COR-L47 (cell line): ENCODE measurements at regions not wholly inside any gene's neighbourhood (a gene's known extent, or its start where the extent isn't known, plus 50 kb on each side); places are given as distances from the start of the nearest gene placed in this dataset.
A peak's percentile ranks its signal among the peaks of the same experiment; 100 is the strongest.

Experiments used
- DNase-seq: peaks from one replicate; lab custom pipeline; 2025; lab: John Stamatoyannopoulos, UW

DNA sequence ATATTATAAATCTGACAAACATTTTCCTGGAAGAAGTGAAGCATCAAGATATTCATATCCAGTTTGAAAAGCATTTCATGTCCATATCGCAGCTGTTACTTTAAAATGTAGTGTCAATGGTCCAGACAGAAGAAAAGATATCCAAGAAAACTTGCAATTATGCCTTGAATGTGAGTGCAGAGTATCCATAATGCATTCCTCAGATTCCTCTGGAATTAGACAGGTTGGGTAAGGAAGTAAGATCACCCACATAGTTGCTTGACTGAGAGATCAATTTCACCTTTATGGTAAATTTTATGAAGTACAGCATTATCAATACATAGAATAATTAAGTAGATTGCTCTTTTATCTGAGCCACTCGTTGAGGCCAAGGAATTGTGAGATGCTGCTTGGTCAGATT, 327.0 kb upstream of the SLITRK5 start:
- no peak for DNase-seq

DNA sequence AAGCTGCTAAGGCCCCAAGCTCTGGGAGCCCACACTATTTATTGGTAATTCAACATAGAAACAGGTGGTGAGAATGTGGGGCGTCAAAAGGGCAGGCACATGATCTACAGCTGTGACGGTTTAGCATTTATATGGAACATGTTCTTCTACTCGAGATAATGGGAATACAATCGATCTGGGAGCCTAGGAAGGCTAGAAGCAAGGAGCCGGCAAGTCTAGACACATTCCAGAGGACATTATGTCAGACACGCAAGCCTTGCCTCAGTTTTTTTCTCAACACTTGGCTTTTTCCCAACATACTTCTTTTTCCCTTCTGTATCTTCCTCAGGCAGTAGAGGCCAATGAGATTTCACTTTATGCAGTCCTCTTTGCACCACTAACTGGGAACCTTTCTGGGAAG, 315.7 kb upstream of the SLITRK5 start:
- DNase-seq = no peak

DNA sequence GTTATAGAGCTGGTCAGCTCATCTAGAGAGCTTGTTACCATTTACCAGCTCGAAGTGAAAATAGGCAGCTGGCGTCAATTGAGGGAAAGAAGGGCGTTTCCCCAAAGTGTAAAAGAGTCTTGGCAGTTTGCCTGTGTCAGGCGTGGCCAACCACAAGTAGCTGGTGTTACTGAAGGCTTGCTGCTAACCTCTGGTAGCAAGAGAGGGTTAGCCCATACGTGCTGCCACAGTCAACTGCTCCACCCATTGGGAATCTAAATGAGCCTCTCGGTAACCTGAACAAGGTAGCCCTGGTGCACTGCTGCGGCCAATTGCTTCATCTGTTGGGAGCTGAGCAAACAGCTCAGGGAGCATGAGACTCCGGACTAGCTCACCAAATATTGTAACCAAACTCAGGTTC, 314.9 kb upstream of the SLITRK5 start:
- peak; percentile 10 for DNase-seq

DNA sequence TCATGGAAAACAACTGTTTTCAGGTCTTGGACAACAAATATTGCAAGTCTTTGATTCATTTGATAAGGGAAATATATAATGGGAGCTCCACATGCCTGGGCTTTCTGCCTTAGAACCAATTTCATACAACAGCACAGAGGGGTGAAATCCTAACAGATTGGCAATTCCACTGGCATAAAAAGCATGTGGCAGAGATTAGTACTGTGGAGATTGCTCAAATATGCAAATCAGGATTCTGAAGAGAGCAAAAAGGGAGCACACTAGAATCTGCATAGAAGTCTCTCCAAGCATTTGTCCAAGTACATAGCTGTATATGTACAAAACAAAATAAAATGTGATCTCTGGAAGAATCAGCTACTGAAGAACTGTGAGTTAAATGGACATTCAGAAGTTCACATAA, 312.9 kb upstream of the SLITRK5 start:
- DNase-seq = no peak

DNA sequence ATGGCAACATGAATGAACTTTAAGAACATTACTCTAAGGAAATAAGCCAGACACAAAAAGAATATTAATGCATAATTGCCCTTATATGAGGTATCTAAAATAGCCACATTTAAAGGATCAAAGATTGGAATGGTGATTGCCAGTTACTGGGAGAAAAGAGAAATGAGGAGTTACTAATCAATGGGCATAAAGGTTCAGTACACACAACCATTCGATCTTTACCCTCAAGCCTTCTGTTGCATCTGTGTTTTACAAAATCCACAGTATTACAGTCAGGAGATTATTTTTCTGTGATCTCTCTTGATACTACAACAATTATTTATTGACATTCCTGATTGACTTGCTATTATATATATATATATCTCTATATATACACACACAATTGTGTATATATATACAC, 310.0 kb upstream of the SLITRK5 start:
- no peak for DNase-seq

DNA sequence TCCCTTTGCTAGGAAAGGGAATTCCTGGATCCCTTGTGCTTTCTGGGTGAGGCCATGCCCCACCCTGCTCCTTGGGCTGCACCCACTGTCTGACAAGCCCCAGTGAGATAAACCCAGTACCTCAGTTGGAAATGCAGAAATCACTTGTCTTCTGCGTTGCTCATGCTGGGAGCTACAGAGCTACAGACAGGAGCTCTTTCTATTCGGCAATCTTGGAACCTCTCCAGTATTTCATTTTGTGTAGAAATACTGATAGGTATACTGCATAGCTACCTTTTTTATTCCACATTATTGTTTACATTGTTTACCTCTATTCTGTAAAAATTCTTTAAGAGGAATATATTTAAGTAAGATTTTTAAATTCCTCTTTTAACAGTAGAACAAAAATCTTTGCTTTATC, 302.5 kb upstream of the SLITRK5 start:
- DNase-seq = no peak

DNA sequence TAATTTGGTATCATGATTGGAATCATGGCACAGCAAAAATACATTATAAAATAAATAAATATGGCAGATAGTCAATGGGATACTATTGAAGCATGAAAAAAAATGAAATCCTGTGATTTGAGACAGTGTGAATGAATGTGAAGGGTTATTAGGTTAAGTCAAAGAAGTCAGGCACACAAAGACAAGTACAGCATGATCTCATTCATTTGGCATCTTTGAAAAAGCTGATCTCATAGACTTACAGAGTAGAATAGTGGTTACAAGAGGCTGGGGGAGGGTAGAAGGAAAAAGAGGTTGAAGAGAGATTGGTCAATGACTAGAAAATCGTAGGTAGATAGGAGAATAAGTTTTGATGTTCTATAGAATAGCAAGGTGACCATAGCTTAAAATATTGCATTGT, 295.1 kb upstream of the SLITRK5 start:
- DNase-seq = no peak

DNA sequence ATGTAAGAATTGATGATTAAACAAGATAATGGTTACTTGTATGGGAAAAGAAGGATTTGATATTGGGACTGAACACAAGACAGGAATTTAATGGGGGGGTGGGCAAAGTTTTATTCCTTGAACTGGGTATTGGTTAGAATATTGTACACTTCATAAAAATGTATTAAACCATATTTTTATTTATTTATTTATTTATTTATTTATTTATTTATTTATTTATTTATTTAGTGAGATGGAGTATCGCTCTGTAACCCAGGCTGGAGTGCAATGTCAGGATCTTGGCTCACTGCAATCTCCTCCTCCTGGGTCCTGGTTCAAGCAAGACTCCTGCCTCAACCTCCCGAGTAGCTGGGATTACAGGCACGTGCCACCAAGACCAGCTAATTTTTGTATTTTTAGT, 287.1 kb upstream of the SLITRK5 start:
- DNase-seq = no peak

DNA sequence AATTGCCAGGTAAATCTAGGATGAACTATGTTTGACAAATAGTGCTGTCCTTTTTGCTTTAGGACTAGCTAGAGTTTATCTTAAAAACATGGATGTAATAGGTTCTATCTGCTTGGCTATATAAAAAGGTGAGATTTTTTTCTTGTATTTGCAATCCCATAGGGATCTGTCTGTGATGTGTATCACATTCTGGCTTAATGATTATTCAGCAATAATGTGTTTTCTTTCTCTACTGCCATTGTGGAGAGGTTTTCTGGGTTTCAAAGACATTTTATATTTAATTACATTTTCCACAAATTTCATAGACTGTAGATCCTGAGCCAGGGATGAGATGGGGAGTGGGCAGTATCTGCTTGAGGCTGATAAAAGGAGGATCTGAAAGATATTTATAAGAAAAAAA, 277.8 kb upstream of the SLITRK5 start:
- DNase-seq = no peak

DNA sequence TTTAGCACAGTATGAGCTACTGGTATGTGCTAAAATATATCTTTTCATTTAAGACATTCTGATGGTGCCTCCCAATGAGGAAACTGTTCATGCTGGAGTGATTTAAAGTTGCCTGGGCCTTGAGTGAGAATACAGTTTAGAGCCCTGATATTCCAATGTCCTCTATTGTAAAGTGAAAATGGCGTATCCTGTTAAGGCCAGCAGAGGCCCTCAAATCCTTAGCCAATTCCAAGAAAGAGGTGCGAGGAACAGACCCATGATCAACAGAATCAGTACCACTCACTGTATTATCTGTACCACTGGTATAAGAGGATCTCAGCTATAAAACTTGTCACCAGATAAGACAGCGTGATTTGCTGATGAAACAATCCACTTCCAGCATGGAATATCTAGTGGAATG, 273.1 kb upstream of the SLITRK5 start:
- no peak for DNase-seq

DNA sequence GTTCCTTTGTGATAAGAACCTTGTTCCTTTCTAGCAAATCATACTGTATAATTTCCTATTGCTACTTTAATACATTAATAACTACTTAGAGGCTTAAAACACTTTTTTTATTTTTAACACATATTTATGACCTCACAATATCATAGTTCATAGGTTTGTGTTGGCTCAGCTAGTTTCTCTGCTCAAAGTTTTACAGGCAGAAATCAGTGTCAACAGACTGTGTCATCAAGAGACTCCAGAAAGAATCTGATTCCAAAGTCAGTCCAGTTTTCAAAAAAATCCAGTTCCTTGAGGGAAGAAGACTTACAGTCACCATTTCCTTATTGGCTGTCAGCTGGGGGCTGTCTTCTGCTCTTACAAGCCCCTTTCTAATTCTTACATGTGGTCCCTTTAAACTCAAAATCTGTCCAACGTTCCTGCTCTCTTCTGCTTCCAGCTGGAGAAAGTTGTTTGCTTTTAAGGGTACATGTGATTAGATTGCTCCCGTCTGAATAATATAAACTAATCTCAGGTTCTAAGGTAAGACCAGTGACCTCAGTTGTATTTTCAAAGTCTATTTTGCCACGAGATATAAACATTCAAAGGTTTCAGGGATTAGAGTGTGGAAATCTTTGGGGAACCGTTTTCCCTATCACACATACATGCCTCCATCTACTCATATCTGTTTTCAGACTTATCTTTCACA, 267.3 kb upstream of the SLITRK5 start:
- DNase-seq = no peak

DNA sequence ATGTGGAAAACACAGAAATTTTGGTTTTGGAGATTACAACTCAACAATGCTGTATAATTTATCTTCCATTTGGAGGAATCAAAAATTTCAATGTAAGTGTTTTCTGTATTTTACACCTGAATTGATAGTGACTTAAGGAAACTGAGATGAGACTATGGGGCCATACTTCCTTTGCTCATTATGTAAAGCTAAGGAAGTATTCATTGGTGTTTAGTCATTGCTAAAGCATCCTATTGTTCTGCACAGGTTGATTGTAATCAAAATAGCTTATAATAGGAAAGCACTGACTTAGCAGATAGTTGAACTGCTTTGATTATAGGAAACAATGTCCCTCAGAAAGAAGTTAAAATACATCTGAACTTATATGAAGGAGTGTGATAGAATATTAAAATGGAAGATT, 244.4 kb upstream of the SLITRK5 start:
- no peak for DNase-seq

DNA sequence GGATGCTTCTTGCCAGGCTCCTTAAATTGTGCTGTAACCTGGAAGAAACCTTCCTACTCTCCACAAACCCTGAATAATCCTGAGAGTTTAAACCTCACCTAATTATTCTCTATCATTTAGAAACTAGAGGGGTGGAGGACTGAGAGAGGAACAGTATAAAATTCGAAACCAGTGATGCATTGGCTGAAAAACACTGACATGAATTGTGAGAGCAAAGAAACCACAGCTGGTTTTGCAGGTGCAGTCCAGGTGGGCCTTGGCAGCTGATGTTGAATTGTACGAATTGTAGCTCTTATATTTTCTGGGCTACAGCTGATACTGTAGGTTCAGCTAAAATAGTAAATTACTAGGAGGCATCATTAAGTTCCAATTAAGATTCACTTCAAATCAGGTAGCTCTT, 227.0 kb upstream of the SLITRK5 start:
- DNase-seq = no peak

DNA sequence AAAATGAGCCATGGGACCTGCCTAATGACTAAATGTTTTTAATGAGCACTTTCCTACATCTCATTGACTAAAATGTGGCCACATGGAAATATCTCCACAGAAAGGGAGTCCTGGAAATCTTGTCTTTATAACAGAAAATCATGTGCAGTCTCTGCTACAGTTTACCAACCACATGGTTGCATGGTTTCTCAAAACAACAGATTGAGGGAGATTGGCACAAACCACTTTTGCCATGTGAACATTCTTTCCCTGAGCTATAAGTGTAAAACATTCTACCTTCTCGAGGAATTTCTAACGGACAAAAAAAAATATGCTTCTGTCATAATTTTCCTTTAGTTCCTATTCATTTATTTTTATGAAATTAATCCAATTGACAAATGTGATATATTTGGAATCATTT, 218.9 kb upstream of the SLITRK5 start:
- no peak for DNase-seq

DNA sequence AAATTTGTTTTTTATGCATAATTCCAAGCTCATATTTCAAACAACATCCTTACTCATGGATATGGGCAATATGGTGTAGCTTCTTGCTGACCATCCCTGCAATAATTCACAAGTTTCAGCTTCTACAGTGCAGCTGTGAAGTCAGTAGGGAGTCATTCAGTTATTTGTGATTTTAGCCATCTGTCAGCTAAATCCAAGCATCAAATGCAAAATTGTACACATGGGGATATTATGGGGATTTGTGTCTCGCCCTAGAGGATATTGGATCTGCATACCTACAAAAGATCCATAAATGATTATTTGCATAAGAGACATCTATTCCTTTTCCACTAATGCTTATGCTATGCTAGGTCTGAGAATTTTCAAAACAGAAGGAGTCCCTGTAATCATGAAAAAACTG, 217.9 kb upstream of the SLITRK5 start:
- no peak for DNase-seq

DNA sequence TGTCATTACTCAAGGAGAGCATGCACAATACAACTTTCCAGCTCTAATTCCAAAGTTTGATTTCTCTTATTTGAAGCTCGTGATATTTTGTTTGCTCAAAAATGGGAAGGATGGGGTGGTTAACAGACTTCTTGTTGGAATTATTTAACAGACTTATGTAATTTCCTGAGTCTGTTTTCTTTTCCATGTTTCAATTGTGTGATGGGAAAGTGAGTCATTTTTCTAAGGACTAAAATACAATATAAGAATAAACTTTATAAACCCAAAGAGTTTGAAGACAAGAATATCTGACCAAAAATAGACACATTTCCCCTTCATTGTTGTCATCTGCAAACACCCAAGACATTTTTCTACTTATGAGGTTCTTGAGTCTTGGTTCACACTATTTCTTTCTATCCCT, 211.8 kb upstream of the SLITRK5 start:
- DNase-seq = no peak

DNA sequence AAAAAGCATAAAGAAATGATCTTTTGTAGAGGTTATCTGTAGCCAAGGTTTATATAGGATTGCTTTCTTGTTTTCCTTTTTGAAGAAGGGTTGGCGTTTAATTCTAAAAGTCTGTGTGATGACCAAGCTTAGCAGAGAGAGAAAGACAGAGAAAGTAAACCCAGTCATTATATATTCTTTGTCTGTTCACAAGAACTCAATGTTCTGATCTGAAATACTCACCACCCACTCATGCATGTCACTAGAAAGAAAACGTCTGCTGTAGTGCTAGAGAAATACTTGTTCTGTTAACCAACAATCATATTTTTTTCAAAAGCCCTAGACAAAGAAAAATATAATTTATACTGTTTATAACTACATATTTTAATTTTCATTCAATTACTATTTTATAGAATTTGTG, 173.7 kb upstream of the SLITRK5 start:
- DNase-seq = no peak

DNA sequence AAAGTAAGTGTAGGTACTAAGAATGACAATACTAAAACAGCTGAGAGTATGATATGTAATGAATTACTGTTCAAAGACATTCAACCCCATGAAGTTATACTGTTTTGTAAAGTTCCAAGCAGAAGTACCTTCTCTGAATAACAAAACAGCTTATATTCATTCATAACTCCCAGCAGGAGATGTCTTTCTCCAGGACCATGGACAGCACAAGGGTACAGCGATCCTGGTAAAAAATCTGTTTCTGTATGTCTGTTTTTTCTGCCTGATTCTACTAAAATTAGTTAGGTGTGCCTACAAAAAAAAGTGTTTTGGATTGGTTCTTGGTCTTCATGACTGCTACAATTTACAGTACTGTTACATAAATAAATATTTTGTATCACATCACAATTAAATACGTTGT, 172.5 kb upstream of the SLITRK5 start:
- DNase-seq = no peak

DNA sequence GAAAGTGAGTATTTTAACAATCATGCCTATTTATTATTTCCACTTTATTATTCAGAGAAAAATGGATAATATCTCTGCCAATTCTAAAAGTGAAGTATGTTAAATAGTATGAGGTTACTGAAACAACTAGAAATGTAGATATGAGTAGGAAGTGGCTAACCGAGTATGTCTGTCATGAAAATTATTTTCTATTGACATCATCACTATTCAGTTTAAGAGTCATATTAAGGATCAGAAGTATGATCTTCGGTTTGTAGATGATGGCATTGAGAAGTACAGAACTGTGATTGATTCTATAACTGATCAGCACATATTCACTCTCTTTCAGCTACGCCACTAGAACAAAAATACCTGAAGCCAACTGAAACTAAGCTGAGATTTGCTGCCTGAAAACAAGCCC, 146.4 kb upstream of the SLITRK5 start:
- no peak for DNase-seq

DNA sequence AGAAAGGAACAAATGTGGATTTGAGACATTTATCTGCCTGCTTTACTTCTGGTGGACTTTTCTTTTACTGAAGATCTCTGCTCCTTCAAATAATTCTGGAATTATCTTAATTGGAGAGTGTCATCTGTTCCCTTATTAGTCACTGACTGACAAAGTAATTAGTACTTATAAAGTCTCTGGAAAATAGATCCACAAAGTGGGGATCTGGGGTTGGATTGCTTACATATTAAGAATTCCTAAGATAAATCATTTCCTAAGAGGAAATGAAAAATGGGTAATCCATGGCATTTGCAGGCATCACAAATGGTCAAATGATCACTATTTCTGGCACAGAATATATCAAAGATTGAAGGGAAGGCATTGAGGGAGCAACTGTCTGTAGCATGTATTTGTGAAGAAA, 137.4 kb upstream of the SLITRK5 start:
- no peak for DNase-seq

DNA sequence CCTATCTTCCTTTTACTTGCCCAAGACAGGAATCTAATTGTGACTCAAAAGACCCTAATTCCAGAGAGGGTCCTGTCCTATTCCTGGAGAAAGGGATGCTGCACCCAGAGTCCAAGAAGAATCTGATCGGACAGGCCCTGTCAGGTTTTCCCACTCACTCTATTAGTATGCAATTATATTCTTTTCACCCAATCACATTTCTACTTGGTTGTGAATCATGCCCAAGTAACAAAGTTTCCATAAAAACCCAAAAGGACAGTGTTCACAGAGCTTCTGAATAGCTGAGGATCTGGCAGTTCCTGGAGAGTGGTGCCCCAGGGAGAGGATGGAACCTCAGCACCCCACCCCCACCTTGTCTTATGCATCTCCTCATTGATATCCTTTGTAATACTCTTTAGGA, 135.3 kb upstream of the SLITRK5 start:
- no peak for DNase-seq

DNA sequence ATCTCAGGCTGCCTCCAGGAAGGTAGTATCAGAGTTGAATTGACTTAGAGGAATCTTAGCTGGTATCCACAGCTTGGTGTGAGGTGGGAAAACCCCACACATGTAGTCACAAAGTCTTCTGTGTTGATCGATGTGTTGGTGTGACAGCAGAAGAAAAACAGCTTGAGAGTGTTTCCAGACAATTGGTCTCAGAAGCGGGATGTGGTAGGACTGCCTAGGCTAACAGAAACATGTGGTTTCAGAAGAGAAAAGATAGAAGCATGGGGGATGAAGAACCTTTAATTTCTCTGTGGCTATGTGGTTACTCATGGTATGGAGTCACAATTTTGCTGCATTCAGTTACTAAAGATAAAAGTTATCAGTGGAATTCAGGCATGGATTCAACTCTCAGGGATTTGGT, 134.7 kb upstream of the SLITRK5 start:
- DNase-seq = no peak

DNA sequence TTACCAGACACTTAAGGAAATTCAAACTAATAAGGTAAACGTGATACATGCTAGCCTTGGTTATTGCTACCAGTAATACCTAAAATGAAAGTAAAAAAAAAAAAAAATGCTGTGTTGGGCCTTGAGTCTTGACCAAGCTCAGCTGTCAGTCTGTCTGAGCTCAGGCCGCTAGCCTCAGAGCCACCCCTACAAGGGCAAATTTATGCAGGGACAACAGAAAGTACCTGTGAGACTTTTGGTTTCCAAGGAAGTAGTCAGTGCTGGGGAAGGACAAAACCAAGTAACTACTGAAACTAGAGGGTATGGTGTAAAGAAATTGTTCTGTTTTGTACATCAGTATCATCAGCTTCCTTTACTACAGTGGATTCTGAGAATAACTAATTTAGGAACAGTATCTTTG, 134.3 kb upstream of the SLITRK5 start:
- DNase-seq = no peak

DNA sequence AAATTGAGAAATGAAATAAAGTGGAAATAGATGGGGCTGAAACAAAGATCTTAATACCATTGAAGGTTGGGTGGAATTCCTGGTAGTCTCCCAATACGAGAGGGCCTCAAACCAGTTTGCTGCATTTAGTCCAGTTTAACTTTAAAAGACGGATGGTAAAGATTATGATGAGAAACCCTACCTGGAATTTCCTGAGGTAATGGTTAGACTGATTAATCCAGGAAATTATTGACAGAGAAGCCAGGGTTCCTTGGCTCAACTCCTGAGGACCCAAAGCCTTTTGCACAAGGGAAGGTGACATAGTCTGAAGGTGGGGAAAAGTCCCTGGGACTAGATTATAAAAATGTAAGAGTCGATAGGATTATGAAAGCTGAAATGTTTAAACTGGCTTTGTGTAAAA, 133.2 kb upstream of the SLITRK5 start:
- DNase-seq = no peak
